HG02642 (cell line): ENCODE measurements at regions not wholly inside any gene's neighbourhood (a gene's known extent, or its start where the extent isn't known, plus 50 kb on each side); places are given as distances from the start of the nearest gene placed in this dataset.

ENCODE experiments used
- ATAC-seq: cut with Tn5 transposase; IDR thresholded peaks from one replicate; pipeline ENCODE4 v1.9.1; 2021; ENCODE audit warnings: mild to moderate bottlenecking; ENCODE audit not compliant: unreplicated experiment, poor library complexity

GRCh38 chr22:48333816-48334735 is 1493.6 kb downstream of the BRD1 start:
- ATAC-seq, result no peak

DNA sequence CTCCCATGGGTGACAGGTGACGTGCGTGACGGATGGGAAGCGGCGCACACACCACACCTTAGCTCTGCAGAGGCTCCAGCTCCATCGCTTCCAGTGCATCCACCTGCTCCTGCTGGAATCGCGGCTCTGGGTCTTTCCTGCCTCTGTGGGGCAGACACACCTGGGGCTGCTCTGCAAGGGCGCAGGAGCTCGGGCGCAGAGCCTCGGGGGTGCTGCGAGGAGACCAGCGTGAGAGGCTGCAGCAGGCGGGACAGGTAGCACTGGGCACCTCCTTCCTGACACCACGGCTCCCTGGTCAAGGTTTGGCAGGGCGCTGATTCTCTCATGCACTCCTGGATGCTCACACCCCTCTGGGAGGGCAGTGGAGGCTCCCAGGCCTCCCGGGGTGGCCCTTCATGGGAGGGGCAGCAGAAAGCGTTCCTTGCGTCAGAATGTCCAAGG is 1494.3 kb downstream of the BRD1 start:
- ATAC-seq, result no peak

GRCh38 chr22:48332438-48333322 is 1495.0 kb downstream of the BRD1 start:
- no peak for ATAC-seq

GRCh38 chr22:48331691-48332220 is 1495.9 kb downstream of the BRD1 start:
- ATAC-seq, result no peak

DNA sequence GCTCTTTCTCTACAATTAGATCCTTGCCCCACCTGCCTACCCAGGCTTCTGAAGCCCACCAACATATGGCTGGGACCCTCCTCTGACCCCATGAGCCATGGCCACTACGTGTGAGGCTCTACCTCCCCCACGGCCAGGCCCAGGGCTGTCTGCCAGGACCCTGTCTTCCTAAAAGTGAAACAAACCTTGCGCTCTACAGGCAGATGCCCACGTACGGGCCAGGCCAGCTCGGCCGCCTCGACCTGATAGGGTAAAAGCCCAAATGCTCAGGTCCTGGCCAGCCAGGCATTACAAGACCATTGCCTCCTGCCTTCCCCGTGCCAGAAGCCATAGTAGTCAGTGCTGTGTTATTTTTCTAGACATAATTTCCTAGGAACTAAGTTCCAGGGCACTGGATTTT is 1496.4 kb downstream of the BRD1 start:
- ATAC-seq, result no peak

- ATAC-seq, result no peak
These were observed 1500.0 kb downstream of the BRD1 start for GRCh38 chr22:48327721-48328120.

GRCh38 chr22:48323746-48324145 is 1503.9 kb downstream of the BRD1 start:
- ATAC-seq, result no peak

DNA sequence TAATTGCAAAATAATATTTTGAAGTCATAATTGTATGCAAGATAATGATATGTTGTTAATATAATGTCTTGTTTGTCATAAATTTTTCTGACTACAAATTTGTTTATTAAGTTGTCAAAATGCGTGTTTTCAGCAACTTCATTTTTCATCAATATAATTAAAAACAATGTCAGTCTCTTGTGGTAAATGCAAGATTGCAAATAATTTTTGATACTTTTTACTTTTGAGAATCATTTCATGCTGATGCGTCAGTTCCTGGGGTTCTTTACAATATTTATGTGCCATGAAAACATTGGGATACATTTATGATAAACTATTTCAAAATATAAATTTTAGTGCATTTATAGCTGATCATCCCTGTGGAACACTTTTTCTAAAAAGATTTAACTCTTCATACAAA is 1504.8 kb downstream of the BRD1 start:
- ATAC-seq, result no peak

DNA sequence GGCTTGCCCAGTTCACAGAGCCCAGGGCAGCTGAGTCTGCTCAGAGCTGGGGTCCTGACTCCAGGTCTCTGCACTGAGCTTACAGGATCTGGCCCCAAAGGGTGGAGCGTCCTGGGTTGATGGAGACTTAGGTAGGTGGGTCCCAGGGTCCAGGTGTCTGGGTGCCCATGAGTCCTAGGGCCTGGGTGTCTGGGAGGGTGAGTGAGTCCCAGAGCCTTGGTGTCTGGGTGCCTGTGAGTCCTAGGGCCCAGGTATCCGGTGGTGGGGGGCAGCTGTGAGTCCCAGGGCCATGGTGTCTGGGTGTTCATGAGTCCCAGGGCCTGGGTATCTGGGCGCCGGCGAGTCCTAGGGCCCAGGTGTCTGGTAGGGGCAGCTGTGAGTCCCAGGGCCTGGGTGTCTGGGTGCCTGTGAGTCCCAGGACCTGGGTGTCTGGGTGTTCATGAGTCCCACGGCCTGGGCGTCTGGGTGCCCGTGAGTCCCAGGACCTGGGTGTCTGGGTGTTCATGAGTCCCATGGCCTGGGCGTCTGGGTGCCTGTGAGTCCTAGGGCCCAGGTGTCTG is 1505.6 kb downstream of the BRD1 start:
- no peak for ATAC-seq

GRCh38 chr22:48320683-48321451 is 1506.8 kb downstream of the BRD1 start:
- no peak for ATAC-seq

GRCh38 chr22:48320048-48320682 is 1507.5 kb downstream of the BRD1 start:
- ATAC-seq, result no peak

GRCh38 chr22:48319321-48320047 is 1508.2 kb downstream of the BRD1 start:
- ATAC-seq, result no peak

- no peak for ATAC-seq
These were observed 1508.9 kb downstream of the BRD1 start for GRCh38 chr22:48318575-48319320.

DNA sequence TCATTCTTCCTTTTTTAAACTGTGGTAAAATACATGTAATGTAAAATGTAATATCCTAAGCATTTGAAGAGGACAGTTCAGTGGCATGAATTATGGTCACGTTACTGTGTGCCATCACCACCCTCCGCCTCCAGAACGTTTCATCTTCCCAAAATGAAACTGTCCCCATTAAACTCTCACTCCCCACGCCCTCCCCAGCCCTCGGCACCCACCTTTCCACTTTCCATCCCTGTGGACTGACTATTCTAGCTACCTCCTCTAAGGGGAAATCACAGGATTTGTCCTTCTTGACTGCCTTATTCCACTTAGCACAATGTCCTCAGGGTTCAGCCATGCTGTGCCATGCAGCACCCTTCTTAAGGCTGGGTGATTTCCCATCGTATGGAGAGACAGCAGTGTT is 1509.5 kb downstream of the BRD1 start:
- ATAC-seq, result no peak

- ATAC-seq, result no peak
These were observed 1511.1 kb downstream of the BRD1 start for GRCh38 chr22:48316257-48317250.

DNA sequence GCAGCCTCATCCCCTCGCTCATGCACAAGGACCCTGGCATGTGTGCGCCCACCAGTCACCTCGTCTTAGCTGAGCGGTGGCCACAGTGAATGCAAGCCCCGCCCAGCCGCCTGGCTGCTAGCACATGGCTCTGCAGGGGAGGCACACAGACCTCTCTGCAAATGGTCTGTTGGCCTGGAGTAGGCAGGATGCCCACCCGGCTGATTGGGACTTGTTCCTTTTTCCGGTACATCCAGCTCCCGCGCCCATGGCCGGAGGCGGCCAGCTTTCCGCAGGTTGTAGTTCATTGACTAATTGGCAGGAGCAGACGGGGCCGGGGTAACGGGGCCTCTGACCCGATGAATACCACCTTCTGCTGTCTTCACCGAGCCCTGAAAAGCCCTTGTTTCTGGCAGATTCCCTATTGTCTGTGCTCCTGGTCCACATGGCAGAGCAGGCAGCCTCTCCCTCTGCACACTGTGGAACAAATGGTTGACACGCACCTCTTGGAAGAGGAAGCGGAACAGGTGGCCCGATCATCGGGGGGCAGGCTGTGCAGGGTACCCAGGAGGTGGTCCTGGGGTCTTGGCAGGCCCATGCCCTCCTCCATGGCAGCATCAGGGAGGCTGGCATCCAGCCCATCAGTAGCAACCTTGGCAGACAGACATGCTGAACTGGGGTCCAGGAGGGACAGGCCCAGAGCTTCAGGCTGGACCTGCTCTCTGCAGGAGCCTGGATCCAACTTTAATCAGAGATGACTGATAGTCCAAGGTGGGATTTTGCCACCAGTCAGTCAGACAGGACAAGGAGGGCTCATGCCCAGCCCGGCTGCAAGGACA is 1512.0 kb downstream of the BRD1 start:
- ATAC-seq, result no peak
